Thoracic aorta (tissue), 2 donors: ENCODE measurements at regions not wholly inside any gene's neighbourhood (a gene's known extent, or its start where the extent isn't known, plus 50 kb on each side); places are given as distances from the start of the nearest gene placed in this dataset.

ENCODE experiments used
- ATAC-seq: fragments of 150-250 bp; one replicate; pipeline ENCODE4 v1.8.0; 2017; ENCODE audit warnings: low read depth; ENCODE audit not compliant: insufficient number of reproducible peaks, low FRiP score
- DNase-seq: peaks from one replicate; pipeline ENCODE4 v3.0.0-alpha.2; 2020; ENCODE audit warnings: low spot score
- H3K27ac ChIP-seq, 2 donors: fragments of 200-600 bp; sonication (generic); 1 replicate in 1 of 2; 2 replicates in 1 of 2; pipeline ENCODE4 v1.5.1; 2016; ENCODE audit warnings: mild to moderate bottlenecking in 2 of 2, moderate library complexity in 2 of 2
- H3K27me3 ChIP-seq: fragments of 200-600 bp; sonication (generic); replicated peaks from 2 replicates; pipeline ENCODE4 v1.6.0; 2016; ENCODE audit warnings: mild to moderate bottlenecking; ENCODE audit not compliant: insufficient read depth
- H3K36me3 ChIP-seq: fragments of 200-600 bp; sonication (generic); one replicate; pipeline ENCODE4 v1.5.1; 2016
- H3K4me1 ChIP-seq, 2 donors: fragments of 200-600 bp; sonication (generic); 1 replicate in 1 of 2; 2 replicates in 1 of 2; pipeline versions ENCODE4 v1.5.1 to v1.6.0; 2016; ENCODE audit warnings: low read depth in 2 of 2, mild to moderate bottlenecking in 1 of 2; ENCODE audit not compliant: control insufficient read depth in 1 of 2
- H3K4me3 ChIP-seq: fragments of 200-600 bp; sonication (generic); 2 replicates; pipeline ENCODE4 v1.5.1; 2016; ENCODE audit warnings: mild to moderate bottlenecking
- H3K9me3 ChIP-seq: fragments of 200-600 bp; sonication (generic); 2 replicates; pipeline ENCODE4 v1.5.1; 2016
- CTCF ChIP-seq: fragments of 200-600 bp; sonication (generic); IDR thresholded peaks from one replicate; pipeline ENCODE4 v1.5.1; 2019; ENCODE audit warnings: antibody characterized with exemption

- Histone ChIP-seq H3K27me3 (no peaks in the 10 kb centered on the region), H3K4me3 (no peak overlapping the region), H3K9me3 (peaks cover 4% of the 10 kb centered on the region), H3K4me1 (no peaks in the 10 kb centered on the region), H3K36me3 (no peaks in the 10 kb centered on the region), H3K27ac (no peak overlapping the region)
- no peak for TF ChIP-seq CTCF
- ATAC-seq (no peak), DNase-seq (no peak)
Measured at GRCh38 chr5:25849270-25849669, 1189.1 kb downstream of the CDH9 start.

- Histone ChIP-seq H3K27ac (no peak overlapping the region), H3K4me1 (no peaks in the 10 kb centered on the region), H3K27me3 (no peaks in the 10 kb centered on the region), H3K4me3 (no peak overlapping the region), H3K36me3 (no peaks in the 10 kb centered on the region), H3K9me3 (no peaks in the 10 kb centered on the region)
- ATAC-seq (no peak), DNase-seq (no peak)
- no peak for TF ChIP-seq CTCF
Measured at GRCh38 chr5:25823330-25823873, 1178.6 kb upstream of the CDH10 start.
